HCT116 (cell line): ENCODE measurements at regions not wholly inside any gene's neighbourhood (a gene's known extent, or its start where the extent isn't known, plus 50 kb on each side); places are given as distances from the start of the nearest gene placed in this dataset.

Experiments
- ATAC-seq: fragments of 200-7000 bp; cut with Tn5 transposase; 2 replicates; pipeline ENCODE4 v1.9.1; 2020; ENCODE audit warnings: mild to moderate bottlenecking, moderate library complexity
- BruUV-seq: library from RNA; stranded (reverse); fragments of 400-500 nt; replicated peaks from 2 replicates; lab custom pipeline; 2021; lab: Mats Ljungman, UMichigan
- CTCF ChIA-PET: fragments of 300-600 bp; sonication (Branson Sonifier 250); formaldehyde crosslinking; loops from one replicate; lab custom pipeline; 2021; ENCODE audit warnings: antibody characterized with exemption; lab: Charles Lee
- POLR2A ChIA-PET: fragments of 300-600, 350-600 bp; sonication (Branson Sonifier 250); formaldehyde crosslinking; loops from one replicate; lab custom pipeline; 2021; ENCODE audit warnings: antibody characterized with exemption; lab: Charles Lee
- RAD21 ChIA-PET, 2 experiments: fragments of 300-600 bp; sonication (Branson Sonifier 250); formaldehyde crosslinking; loops; one replicate each; lab custom pipeline; 2023; ENCODE audit warnings: low total read pairs in 2 of 2; ENCODE audit not compliant: uncharacterized antibody in 2 of 2, unreplicated experiment in 2 of 2, low non-redundant PET in 1 of 2; lab: Charles Lee
- DNase-seq: peaks from one replicate; pipeline ENCODE4 v3.0.0-alpha.2; 2010; ENCODE audit warnings: low read depth, low spot score
- H2AFZ ChIP-seq: fragments of 200-600 bp; shearing (Covaris generic), sonication (generic); 2 replicates; pipeline ENCODE4 v1.6.1; 2017; ENCODE audit warnings: low read depth, mixed run types, mixed read lengths, antibody characterized with exemption, low read length; ENCODE audit not compliant: poor library complexity, severe bottlenecking
- H3K27ac ChIP-seq: 2 replicates; pipeline ENCODE4 v1.5.1; 2012; ENCODE audit warnings: low read depth, low read length
- H3K27me3 ChIP-seq: fragments of 200-600 bp; sonication (generic); 2 replicates; pipeline ENCODE4 v1.6.1; 2016; ENCODE audit warnings: mixed run types, low read length, mixed read lengths; ENCODE audit not compliant: insufficient read depth
- H3K36me3 ChIP-seq, 2 experiments: fragments of 200-500 bp in 1 of 2; fragments of 200-600 bp in 1 of 2; sonication (Bioruptor generic) in 1 of 2; sonication (generic) in 1 of 2; 2 replicates each; pipeline versions ENCODE4 v1.5.1 to v1.6.1; 2014 to 2016; ENCODE audit warnings: low read length in 2 of 2, inconsistent platforms in 1 of 2, mixed read lengths in 1 of 2, mixed run types in 1 of 2; ENCODE audit not compliant: insufficient read depth in 2 of 2, control insufficient read depth in 1 of 2
- H3K4me1 ChIP-seq, 2 experiments: fragments of 200-600 bp in 1 of 2; sonication (generic) in 1 of 2; 2 replicates each; pipeline versions ENCODE4 v1.5.1 to v1.6.1; 2012 to 2017; ENCODE audit warnings: low read length in 2 of 2, inconsistent platforms in 1 of 2, mild to moderate bottlenecking in 1 of 2, mixed read lengths in 1 of 2, mixed run types in 1 of 2, moderate library complexity in 1 of 2; ENCODE audit not compliant: insufficient read depth in 2 of 2, control insufficient read depth in 1 of 2
- H3K4me2 ChIP-seq: fragments of 200-600 bp; sonication (generic); 2 replicates; pipeline ENCODE4 v1.6.1; 2017; ENCODE audit warnings: mixed run types, low read length, mixed read lengths
- H3K4me3 ChIP-seq, 2 experiments: fragments of 200-600 bp in 1 of 2; sonication (generic) in 1 of 2; replicated peaks in 1 of 2; 2 replicates each; pipeline ENCODE4 v1.5.1; 2011 to 2016; ENCODE audit warnings: low read length in 2 of 2, control low read depth in 1 of 2, low read depth in 1 of 2, mild to moderate bottlenecking in 1 of 2, mixed read lengths in 1 of 2, mixed run types in 1 of 2
- H3K79me2 ChIP-seq: fragments of 200-600 bp; sonication (generic); 2 replicates; pipeline ENCODE4 v1.6.1; 2017; ENCODE audit warnings: mild to moderate bottlenecking, mixed run types, low read length, moderate library complexity, mixed read lengths; ENCODE audit not compliant: insufficient read depth
- H3K9ac ChIP-seq: fragments of 200-600 bp; sonication (generic); 2 replicates; pipeline ENCODE4 v1.6.1; 2016; ENCODE audit warnings: low read length, mixed read lengths
- H3K9me2 ChIP-seq: fragments of 200-600 bp; sonication (generic), shearing (Covaris generic); 2 replicates; pipeline ENCODE4 v1.6.1; 2017; ENCODE audit warnings: mixed run types, mild to moderate bottlenecking, moderate library complexity; ENCODE audit not compliant: insufficient read depth
- H3K9me3 ChIP-seq, 2 experiments: fragments of 200-500 bp in 1 of 2; fragments of 200-600 bp in 1 of 2; sonication (Bioruptor generic) in 1 of 2; sonication (generic) in 1 of 2; 2 replicates each; pipeline ENCODE4 v1.6.1; 2014 to 2017; ENCODE audit warnings: low read length in 2 of 2, mixed read lengths in 2 of 2, inconsistent platforms in 1 of 2, low read depth in 1 of 2, mild to moderate bottlenecking in 1 of 2, mixed run types in 1 of 2, moderate library complexity in 1 of 2; ENCODE audit not compliant: control insufficient read depth in 1 of 2, insufficient read depth in 1 of 2
- H4K20me1 ChIP-seq: fragments of 200-600 bp; sonication (generic), shearing (Covaris generic); 2 replicates; pipeline ENCODE4 v1.6.1; 2017; ENCODE audit warnings: mixed run types, mild to moderate bottlenecking, moderate library complexity; ENCODE audit not compliant: insufficient read depth
- ATF3 ChIP-seq: IDR thresholded peaks from 2 replicates; pipeline ENCODE4 v1.6.1; 2012
- CBX3 ChIP-seq: IDR thresholded peaks from 2 replicates; pipeline ENCODE4 v1.6.1; 2012; ENCODE audit warnings: low read depth
- CEBPB ChIP-seq: IDR thresholded peaks from 2 replicates; pipeline ENCODE4 v1.6.1; 2012; ENCODE audit warnings: low read depth
- CTCF ChIP-seq, 3 experiments: fragments of 200-600 bp in 1 of 3; sonication (generic) in 1 of 3; IDR thresholded peaks in 2 of 3; conservative IDR thresholded peaks in 1 of 3; 2 replicates each; pipeline ENCODE4 v1.5.1; 2012 to 2017; ENCODE audit warnings: low read depth in 2 of 3, low read length in 2 of 3, antibody characterized with exemption in 1 of 3, borderline replicate concordance in 1 of 3, control low read depth in 1 of 3, mild to moderate bottlenecking in 1 of 3, mixed read lengths in 1 of 3, mixed run types in 1 of 3, moderate library complexity in 1 of 3; ENCODE audit not compliant: insufficient read depth in 1 of 3
- ELF1 ChIP-seq: IDR thresholded peaks from 2 replicates; pipeline ENCODE4 v1.6.1; 2012; ENCODE audit warnings: low read depth, borderline replicate concordance
- EZH2 ChIP-seq: fragments of 200-600 bp; sonication (generic); IDR thresholded peaks from 2 replicates; pipeline ENCODE4 v1.6.1; 2017; ENCODE audit warnings: antibody characterized with exemption, mixed run types
- EZH2phosphoT487 ChIP-seq: fragments of 200-600 bp; IDR thresholded peaks from 2 replicates; pipeline ENCODE4 v1.6.1; 2018; ENCODE audit warnings: antibody characterized with exemption, borderline replicate concordance
- FOSL1 ChIP-seq: IDR thresholded peaks from 2 replicates; pipeline ENCODE4 v1.6.1; 2012; ENCODE audit warnings: low read depth
- JUND ChIP-seq: IDR thresholded peaks from 2 replicates; pipeline ENCODE4 v1.6.1; 2012
- MAX ChIP-seq: IDR thresholded peaks from 2 replicates; pipeline ENCODE4 v1.6.1; 2012
- POLR2A ChIP-seq: IDR thresholded peaks from 2 replicates; pipeline ENCODE4 v1.7.0; 2011; ENCODE audit warnings: borderline replicate concordance; ENCODE audit not compliant: insufficient read depth, insufficient read length; ENCODE audit errors: extremely low read depth
- POLR2AphosphoS5 ChIP-seq: IDR thresholded peaks from 2 replicates; pipeline ENCODE4 v1.6.1; 2011; ENCODE audit warnings: mild to moderate bottlenecking, low read depth, low read length, moderate library complexity
- RAD21 ChIP-seq: IDR thresholded peaks from 2 replicates; pipeline ENCODE4 v1.6.1; 2012; ENCODE audit warnings: low read depth, mild to moderate bottlenecking
- REST ChIP-seq: IDR thresholded peaks from 2 replicates; pipeline ENCODE4 v1.6.1; 2012; ENCODE audit warnings: low read depth
- SIN3A ChIP-seq: IDR thresholded peaks from 2 replicates; pipeline ENCODE4 v1.6.1; 2012; ENCODE audit warnings: low read depth
- SP1 ChIP-seq: IDR thresholded peaks from 2 replicates; pipeline ENCODE4 v1.6.1; 2012; ENCODE audit warnings: low read depth
- YY1 ChIP-seq: IDR thresholded peaks from 2 replicates; pipeline ENCODE4 v1.6.1; 2011; ENCODE audit warnings: low read length, low read depth, moderate library complexity, mild to moderate bottlenecking; ENCODE audit not compliant: insufficient replicate concordance; ENCODE audit errors: extremely low read depth
- ZBTB33 ChIP-seq: IDR thresholded peaks from 2 replicates; pipeline ENCODE4 v1.6.1; 2011; ENCODE audit warnings: mild to moderate bottlenecking, low read length, moderate library complexity; ENCODE audit not compliant: insufficient replicate concordance; ENCODE audit errors: extremely low read depth
- intact Hi-C: fragments of 100-400 bp; cut with micrococcal nuclease; formaldehyde crosslinking; loops from 2 replicates; pipeline ENCODE4 v1.10.0; 2022

GRCh38 chr4:14334166-14334565, 668.1 kb upstream of the CPEB2 start (continued):
- TF ChIP-seq REST (no peak), ELF1 (no peak)

GRCh38 chr4:14335872-14336271, 666.4 kb upstream of the CPEB2 start:
- H3K4me3 ChIP-seq: no peak overlapping the region
- H3K27me3 ChIP-seq: no peaks in the 10 kb centered on the region
- ChIA-PET POLR2A (no interaction called here), CTCF (no interaction called here), RAD21 (no interaction called here)
- H3K9ac ChIP-seq: no peak overlapping the region
- H3K4me2 ChIP-seq: no peak overlapping the region
- intact Hi-C loops: no loop called here
- BruUV-seq: no TSS peak
- no peaks in the 10 kb centered on the region for H3K4me1 ChIP-seq
- no peaks in the 10 kb centered on the region for H4K20me1 ChIP-seq
- H3K9me3 ChIP-seq: no peaks in the 10 kb centered on the region; a peak in 2 of 4 replicates
- no peaks in the 10 kb centered on the region for H3K36me3 ChIP-seq
- H2AFZ ChIP-seq: no peak overlapping the region
- DNase-seq: no peak
- no peak for ATAC-seq
- no peak overlapping the region for H3K27ac ChIP-seq
- H3K79me2 ChIP-seq: no peaks in the 10 kb centered on the region
- H3K9me2 ChIP-seq: no peaks in the 10 kb centered on the region
- TF ChIP-seq ATF3: no peak
- TF ChIP-seq YY1: no peak
- TF ChIP-seq POLR2A: no peak
- TF ChIP-seq FOSL1: no peak
- TF ChIP-seq SIN3A: no peak
- TF ChIP-seq JUND: no peak
- no peak for TF ChIP-seq SP1
- TF ChIP-seq CEBPB: no peak
- TF ChIP-seq MAX: no peak
- TF ChIP-seq POLR2AphosphoS5: no peak
- no peak for TF ChIP-seq ZBTB33
- no peak for TF ChIP-seq EZH2
- no peak for TF ChIP-seq CBX3
- no peak for TF ChIP-seq RAD21
- no peak for TF ChIP-seq CTCF (IDR thresholded peaks at IDR 0.05 in 2 of 3, conservative IDR thresholded peaks at IDR 0.05 in 1 of 3; ENCODE audit: borderline replicate concordance in 1 of 3, insufficient read depth in 1 of 3, low read depth in 2 of 3, low read length in 2 of 3)
- no peak for TF ChIP-seq EZH2phosphoT487
